ENCODE measurements at regions not wholly inside any gene's neighbourhood (a gene's known extent, or its start where the extent isn't known, plus 50 kb on each side); places are given as distances from the start of the nearest gene placed in this dataset.

GRCh38 chr21:21764281-21764680 is 766.1 kb downstream of the NCAM2 start:
- TF ChIP-seq CTCF (IDR thresholded peaks at IDR 0.05) (no peak), EP300 (IDR thresholded peaks at IDR 0.05) (no peak), POLR2A (IDR thresholded peaks at IDR 0.05) (no peak), POLR2AphosphoS5 (IDR thresholded peaks at IDR 0.05) (no peak)

All from suprapubic skin (tissue), 4 donors.